ENCODE measurements at regions not wholly inside any gene's neighbourhood (a gene's known extent, or its start where the extent isn't known, plus 50 kb on each side); places are given as distances from the start of the nearest gene placed in this dataset.

DNA sequence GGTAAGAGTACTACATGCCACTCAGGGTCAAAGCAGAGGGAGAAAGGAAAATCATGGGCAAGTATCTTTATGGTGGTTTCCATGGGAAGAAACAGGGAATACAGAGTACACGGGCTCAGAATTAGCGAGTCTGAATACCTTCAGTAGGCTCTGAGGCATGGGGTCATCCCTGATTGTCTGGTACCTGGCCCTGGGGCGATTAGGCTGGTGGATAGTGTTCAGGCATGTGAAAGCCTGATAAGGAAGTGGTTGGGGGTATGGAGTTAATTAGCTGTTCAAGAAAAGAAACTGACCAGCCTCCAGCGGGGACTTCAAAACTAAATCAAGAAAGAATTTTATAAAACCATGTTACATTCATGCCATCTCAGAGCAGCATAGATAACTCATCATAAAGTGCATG lies 518.8 kb downstream of the RAB28 start:
- DNase-seq (ENCODE audit: low spot score in 2 of 2) = no peak
- Histone ChIP-seq H3K4me1 (no peaks in the 10 kb centered on the region), H3K27me3 (no peaks in the 10 kb centered on the region), H3K9me3 (no peaks in the 10 kb centered on the region), H3K27ac (no peak overlapping the region), H3K36me3 (no peaks in the 10 kb centered on the region), H3K4me3 (no peak overlapping the region)
- intact Hi-C loops (cut with DNase I; ENCODE audit: low total_unique reads) = no loop called here
- no peak for TF ChIP-seq POLR2A (IDR thresholded peaks at IDR 0.05)

DNA sequence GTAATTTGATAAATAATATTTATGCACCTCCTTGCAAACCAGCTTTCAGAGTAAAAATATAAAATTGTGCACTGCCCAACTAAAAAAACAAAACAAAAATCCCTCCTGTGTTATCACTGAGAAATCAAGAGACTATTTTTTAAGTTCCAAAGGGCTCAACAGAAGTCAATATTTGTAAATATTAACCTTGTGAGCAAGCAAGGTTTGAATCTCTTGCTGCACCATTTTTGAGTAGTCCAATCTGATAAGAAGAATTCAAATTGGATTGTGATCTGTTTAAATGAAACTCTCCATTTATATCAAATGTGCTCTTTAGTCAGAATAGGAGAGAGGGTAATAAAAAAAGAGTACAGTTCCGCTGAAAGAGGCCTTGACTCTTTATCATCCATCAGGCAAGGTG lies 520.2 kb downstream of the RAB28 start:
- TF ChIP-seq POLR2AphosphoS5 (IDR thresholded peaks at IDR 0.05) = no peak
- TF ChIP-seq, protein P1, sequence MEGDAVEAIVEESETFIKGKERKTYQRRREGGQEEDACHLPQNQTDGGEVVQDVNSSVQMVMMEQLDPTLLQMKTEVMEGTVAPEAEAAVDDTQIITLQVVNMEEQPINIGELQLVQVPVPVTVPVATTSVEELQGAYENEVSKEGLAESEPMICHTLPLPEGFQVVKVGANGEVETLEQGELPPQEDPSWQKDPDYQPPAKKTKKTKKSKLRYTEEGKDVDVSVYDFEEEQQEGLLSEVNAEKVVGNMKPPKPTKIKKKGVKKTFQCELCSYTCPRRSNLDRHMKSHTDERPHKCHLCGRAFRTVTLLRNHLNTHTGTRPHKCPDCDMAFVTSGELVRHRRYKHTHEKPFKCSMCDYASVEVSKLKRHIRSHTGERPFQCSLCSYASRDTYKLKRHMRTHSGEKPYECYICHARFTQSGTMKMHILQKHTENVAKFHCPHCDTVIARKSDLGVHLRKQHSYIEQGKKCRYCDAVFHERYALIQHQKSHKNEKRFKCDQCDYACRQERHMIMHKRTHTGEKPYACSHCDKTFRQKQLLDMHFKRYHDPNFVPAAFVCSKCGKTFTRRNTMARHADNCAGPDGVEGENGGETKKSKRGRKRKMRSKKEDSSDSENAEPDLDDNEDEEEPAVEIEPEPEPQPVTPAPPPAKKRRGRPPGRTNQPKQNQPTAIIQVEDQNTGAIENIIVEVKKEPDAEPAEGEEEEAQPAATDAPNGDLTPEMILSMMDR (IDR thresholded peaks at IDR 0.05) = no peak
- TF ChIP-seq POLR2A (IDR thresholded peaks at IDR 0.05) = no peak
- H3K9me3 ChIP-seq = no peaks in the 10 kb centered on the region
- intact Hi-C loops (cut with DNase I; ENCODE audit: low total_unique reads) = no loop called here
- H3K27ac ChIP-seq = no peak overlapping the region
- no peak for DNase-seq (ENCODE audit: low spot score in 2 of 2)
- no peaks in the 10 kb centered on the region for H3K27me3 ChIP-seq
- no peak overlapping the region for H3K4me3 ChIP-seq
- H3K36me3 ChIP-seq = no peaks in the 10 kb centered on the region
- H3K4me1 ChIP-seq = no peaks in the 10 kb centered on the region

DNA sequence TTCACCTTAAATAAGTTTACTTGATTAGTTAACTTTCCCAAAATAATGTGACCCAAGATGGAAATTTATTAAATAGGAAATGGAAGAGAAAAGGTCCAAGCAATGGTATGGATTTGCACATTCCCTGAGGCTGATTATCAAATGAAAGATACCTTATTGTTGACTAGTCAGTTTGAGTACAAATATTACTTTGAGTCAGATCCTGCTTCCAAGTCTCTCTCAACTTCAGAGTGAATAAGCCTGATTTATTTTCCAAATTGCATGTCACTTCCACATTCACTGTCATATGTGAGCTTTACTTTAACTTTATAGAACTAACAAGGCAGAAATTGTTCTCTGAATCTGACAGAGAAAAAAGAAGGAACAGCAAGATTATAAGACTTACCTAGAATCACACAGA lies 520.8 kb downstream of the RAB28 start:
- no peaks in the 10 kb centered on the region for H3K9me3 ChIP-seq
- intact Hi-C loops (cut with DNase I; ENCODE audit: low total_unique reads) = no loop called here
- no peaks in the 10 kb centered on the region for H3K4me1 ChIP-seq
- TF ChIP-seq, protein P1 (IDR thresholded peaks at IDR 0.05) = no peak
- no peak for TF ChIP-seq POLR2A (IDR thresholded peaks at IDR 0.05)
- TF ChIP-seq POLR2AphosphoS5 (IDR thresholded peaks at IDR 0.05) = no peak
- H3K27me3 ChIP-seq = no peaks in the 10 kb centered on the region
- no peak overlapping the region for H3K4me3 ChIP-seq
- no peak overlapping the region for H3K27ac ChIP-seq
- H3K36me3 ChIP-seq = no peaks in the 10 kb centered on the region
- no peak for DNase-seq (ENCODE audit: low spot score in 2 of 2)

DNA sequence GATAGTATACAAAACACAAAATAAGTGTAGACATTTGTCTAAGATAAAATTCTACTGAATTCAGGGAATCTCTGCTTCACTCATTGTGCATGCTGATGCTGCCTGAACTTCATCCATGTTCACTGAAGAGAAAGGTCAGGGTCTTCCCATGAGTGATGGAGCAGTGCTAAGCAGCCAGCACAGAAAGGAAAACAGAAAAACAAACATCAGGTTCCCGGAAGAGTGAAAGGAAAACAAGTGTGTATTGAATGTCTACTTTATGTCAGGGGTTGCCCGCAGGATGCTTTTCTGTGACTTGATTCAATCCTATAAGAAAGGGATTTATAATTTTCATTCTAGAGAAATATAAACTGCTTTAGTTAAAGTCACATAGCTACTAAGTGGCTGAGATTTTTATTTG lies 522.4 kb downstream of the RAB28 start:
- no peak overlapping the region for H3K27ac ChIP-seq
- H3K27me3 ChIP-seq = no peaks in the 10 kb centered on the region
- no peaks in the 10 kb centered on the region for H3K4me1 ChIP-seq
- TF ChIP-seq, protein P1 (IDR thresholded peaks at IDR 0.05) = no peak
- TF ChIP-seq POLR2A (IDR thresholded peaks at IDR 0.05) (no peak), POLR2AphosphoS5 (IDR thresholded peaks at IDR 0.05) (no peak)
- DNase-seq (ENCODE audit: low spot score in 2 of 2) = no peak
- H3K36me3 ChIP-seq = no peaks in the 10 kb centered on the region
- intact Hi-C loops (cut with DNase I; ENCODE audit: low total_unique reads) = no loop called here
- no peak overlapping the region for H3K4me3 ChIP-seq
- no peaks in the 10 kb centered on the region for H3K9me3 ChIP-seq

DNA sequence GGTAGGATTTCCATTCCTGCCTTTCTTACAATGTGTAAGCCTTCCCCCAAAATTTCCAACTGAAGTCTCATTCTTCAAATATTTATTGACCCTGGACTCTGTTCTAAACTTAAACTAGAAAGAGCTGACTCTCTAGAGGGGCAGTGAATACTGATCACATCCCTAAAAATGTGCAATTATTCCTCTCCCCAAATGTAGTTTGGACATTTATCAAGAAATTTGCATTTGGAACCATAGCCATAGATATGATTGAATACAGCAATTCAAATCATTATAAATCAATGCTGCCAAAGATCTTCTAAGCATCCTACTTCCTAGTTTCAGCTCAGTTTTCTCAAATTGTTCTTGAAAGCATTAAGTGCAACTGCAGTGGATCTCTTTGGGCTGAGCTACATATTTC lies 525.7 kb downstream of the RAB28 start:
- no peak for DNase-seq (ENCODE audit: low spot score in 2 of 2)
- intact Hi-C loops (cut with DNase I; ENCODE audit: low total_unique reads) = no loop called here
- TF ChIP-seq, protein P1 (IDR thresholded peaks at IDR 0.05) = no peak
- TF ChIP-seq POLR2AphosphoS5 (IDR thresholded peaks at IDR 0.05) (no peak), POLR2A (IDR thresholded peaks at IDR 0.05) (no peak)
- no peaks in the 10 kb centered on the region for H3K36me3 ChIP-seq
- H3K27me3 ChIP-seq = no peaks in the 10 kb centered on the region
- H3K9me3 ChIP-seq = no peaks in the 10 kb centered on the region
- H3K27ac ChIP-seq = no peak overlapping the region
- H3K4me3 ChIP-seq = no peak overlapping the region
- H3K4me1 ChIP-seq = no peaks in the 10 kb centered on the region

DNA sequence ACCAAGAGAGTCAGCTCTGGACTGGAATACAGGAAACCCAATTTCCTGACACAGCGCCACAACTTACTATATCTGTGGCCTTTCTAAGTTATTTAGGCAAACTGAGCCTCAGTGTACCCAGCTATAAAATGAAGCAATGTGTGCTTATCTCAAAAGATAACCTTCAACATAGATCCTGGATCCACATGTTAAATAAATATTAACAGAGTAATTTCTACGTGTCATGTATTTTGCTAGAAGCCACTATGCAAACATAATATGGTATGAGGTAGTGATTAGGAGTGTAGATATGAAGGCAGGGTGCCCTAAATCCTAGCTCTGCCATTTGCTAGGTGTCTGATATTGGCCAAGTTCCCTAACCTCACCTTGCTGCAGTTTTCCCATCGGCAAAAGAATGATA lies 527.0 kb downstream of the RAB28 start:
- H3K9me3 ChIP-seq = no peaks in the 10 kb centered on the region
- intact Hi-C loops (cut with DNase I; ENCODE audit: low total_unique reads) = no loop called here
- TF ChIP-seq, protein P1 (IDR thresholded peaks at IDR 0.05) = no peak
- TF ChIP-seq POLR2A (IDR thresholded peaks at IDR 0.05) (no peak), POLR2AphosphoS5 (IDR thresholded peaks at IDR 0.05) (no peak)

More for the DNA sequence above, 527.0 kb downstream of the RAB28 start:
- Histone ChIP-seq H3K4me1 (no peaks in the 10 kb centered on the region), H3K4me3 (no peak overlapping the region), H3K27me3 (no peaks in the 10 kb centered on the region), H3K36me3 (no peaks in the 10 kb centered on the region), H3K27ac (no peak overlapping the region)
- no peak for DNase-seq (ENCODE audit: low spot score in 2 of 2)
